ENCODE measurements at regions not wholly inside any gene's neighbourhood (a gene's known extent, or its start where the extent isn't known, plus 50 kb on each side); places are given as distances from the start of the nearest gene placed in this dataset.

DNA sequence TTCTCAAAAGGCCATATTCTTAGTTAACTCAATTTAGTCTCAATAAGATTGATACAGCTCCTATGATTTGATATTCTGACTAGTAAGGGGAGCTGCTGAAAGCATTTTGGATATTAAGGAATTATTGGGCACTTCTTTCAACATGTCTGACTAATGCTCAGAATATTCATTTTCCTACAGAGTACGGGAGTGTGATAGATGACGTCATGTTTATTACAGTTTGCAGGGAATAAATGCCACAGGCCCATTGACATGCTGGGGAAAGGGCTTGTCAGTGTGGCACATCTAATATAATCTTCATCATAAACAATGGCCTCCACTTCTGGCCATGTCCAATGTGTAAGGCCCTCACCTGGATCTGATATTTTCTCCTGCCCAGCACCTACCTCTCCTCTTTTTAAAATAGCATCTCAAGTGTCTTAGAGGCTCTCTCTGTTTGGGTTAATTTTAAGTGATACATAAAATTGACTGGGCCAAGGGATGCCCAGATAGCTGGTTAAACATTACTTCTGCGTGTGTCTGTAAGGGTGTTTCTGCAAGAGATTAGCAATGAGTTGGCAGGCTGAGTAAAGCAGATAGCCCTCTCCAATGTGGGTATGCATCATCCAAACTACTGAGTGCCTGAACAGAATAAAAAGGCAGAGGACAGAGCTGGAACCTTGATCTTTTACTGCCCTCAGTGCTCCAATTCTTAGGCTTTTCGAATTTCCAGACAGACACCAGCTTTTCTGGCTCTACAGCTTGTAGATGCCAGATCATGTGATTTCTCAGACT is 99.3 kb downstream of the SLC24A2 start:
- in situ Hi-C loops (cut with MboI; ENCODE audit: low pct_unique_long_range_greater_than_20kb, low sequenced_read_pairs, unreplicated experiment), result no loop called here
- TF ChIP-seq, protein P1, sequence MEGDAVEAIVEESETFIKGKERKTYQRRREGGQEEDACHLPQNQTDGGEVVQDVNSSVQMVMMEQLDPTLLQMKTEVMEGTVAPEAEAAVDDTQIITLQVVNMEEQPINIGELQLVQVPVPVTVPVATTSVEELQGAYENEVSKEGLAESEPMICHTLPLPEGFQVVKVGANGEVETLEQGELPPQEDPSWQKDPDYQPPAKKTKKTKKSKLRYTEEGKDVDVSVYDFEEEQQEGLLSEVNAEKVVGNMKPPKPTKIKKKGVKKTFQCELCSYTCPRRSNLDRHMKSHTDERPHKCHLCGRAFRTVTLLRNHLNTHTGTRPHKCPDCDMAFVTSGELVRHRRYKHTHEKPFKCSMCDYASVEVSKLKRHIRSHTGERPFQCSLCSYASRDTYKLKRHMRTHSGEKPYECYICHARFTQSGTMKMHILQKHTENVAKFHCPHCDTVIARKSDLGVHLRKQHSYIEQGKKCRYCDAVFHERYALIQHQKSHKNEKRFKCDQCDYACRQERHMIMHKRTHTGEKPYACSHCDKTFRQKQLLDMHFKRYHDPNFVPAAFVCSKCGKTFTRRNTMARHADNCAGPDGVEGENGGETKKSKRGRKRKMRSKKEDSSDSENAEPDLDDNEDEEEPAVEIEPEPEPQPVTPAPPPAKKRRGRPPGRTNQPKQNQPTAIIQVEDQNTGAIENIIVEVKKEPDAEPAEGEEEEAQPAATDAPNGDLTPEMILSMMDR (IDR thresholded peaks at IDR 0.05; ENCODE audit: extremely low read depth, insufficient read depth, missing control alignments), result no peak
- DNase-seq (ENCODE audit: low spot score), result no peak

- in situ Hi-C loops (cut with MboI; ENCODE audit: low pct_unique_long_range_greater_than_20kb, low sequenced_read_pairs, unreplicated experiment), result no loop called here
- TF ChIP-seq, protein P1 (IDR thresholded peaks at IDR 0.05; ENCODE audit: extremely low read depth, insufficient read depth, missing control alignments), result no peak
- no peak for DNase-seq (ENCODE audit: low spot score)
These were observed 105.1 kb downstream of the SLC24A2 start for GRCh38 chr9:19683715-19684114.

GRCh38 chr9:19682397-19682796 is 106.4 kb downstream of the SLC24A2 start:
- DNase-seq (ENCODE audit: low spot score), result no peak
- TF ChIP-seq, protein P1 (IDR thresholded peaks at IDR 0.05; ENCODE audit: extremely low read depth, insufficient read depth, missing control alignments), result no peak
- in situ Hi-C loops (cut with MboI; ENCODE audit: low pct_unique_long_range_greater_than_20kb, low sequenced_read_pairs, unreplicated experiment), result no loop called here

GRCh38 chr9:19681846-19682245 is 107.0 kb downstream of the SLC24A2 start:
- DNase-seq (ENCODE audit: low spot score), result no peak
- TF ChIP-seq, protein P1 (IDR thresholded peaks at IDR 0.05; ENCODE audit: extremely low read depth, insufficient read depth, missing control alignments), result no peak
- in situ Hi-C loops (cut with MboI; ENCODE audit: low pct_unique_long_range_greater_than_20kb, low sequenced_read_pairs, unreplicated experiment), result no loop called here

GRCh38 chr9:19677924-19678323 is 110.9 kb downstream of the SLC24A2 start:
- no peak for DNase-seq (ENCODE audit: low spot score)
- TF ChIP-seq, protein P1 (IDR thresholded peaks at IDR 0.05; ENCODE audit: extremely low read depth, insufficient read depth, missing control alignments), result no peak
- in situ Hi-C loops (cut with MboI; ENCODE audit: low pct_unique_long_range_greater_than_20kb, low sequenced_read_pairs, unreplicated experiment), result no loop called here

GRCh38 chr9:19675492-19675891 is 113.3 kb downstream of the SLC24A2 start:
- in situ Hi-C loops (cut with MboI; ENCODE audit: low pct_unique_long_range_greater_than_20kb, low sequenced_read_pairs, unreplicated experiment), result no loop called here
- TF ChIP-seq, protein P1 (IDR thresholded peaks at IDR 0.05; ENCODE audit: extremely low read depth, insufficient read depth, missing control alignments), result no peak

More at GRCh38 chr9:19675492-19675891, 113.3 kb downstream of the SLC24A2 start:
- no peak for DNase-seq (ENCODE audit: low spot score)

Measured in GM13977 (cell line).